ENCODE measurements at regions not wholly inside any gene's neighbourhood (a gene's known extent, or its start where the extent isn't known, plus 50 kb on each side); places are given as distances from the start of the nearest gene placed in this dataset.

- TF ChIP-seq CTCF (conservative IDR thresholded peaks at IDR 0.05 in 1 of 2, IDR thresholded peaks at IDR 0.05 in 1 of 2; ENCODE audit: low read depth in 1 of 2, low read length in 2 of 2): no peak
- no peak for TF ChIP-seq EZH2 (IDR thresholded peaks at IDR 0.05; ENCODE audit: low read length, missing control alignments)
Measured at GRCh38 chr10:44471410-44471809, 86.5 kb upstream of the CXCL12 start.
